SK-N-SH treated with all-trans-retinoic acid at 6 μM for 48 hours (cell line): ENCODE measurements at regions not wholly inside any gene's neighbourhood (a gene's known extent, or its start where the extent isn't known, plus 50 kb on each side); places are given as distances from the start of the nearest gene placed in this dataset.

Experiments
- ATAC-seq: fragments of 200-7000 bp; cut with Tn5 transposase; 3 replicates; pipeline ENCODE4 v1.9.1; 2020; ENCODE audit warnings: mild to moderate bottlenecking, moderate library complexity
- BACH2 ChIP-seq: fragments of 250-450 bp; sonication (Bioruptor Pico); IDR thresholded peaks from 2 replicates; pipeline ENCODE4 v1.9.0; 2021; ENCODE audit warnings: mild to moderate bottlenecking, borderline replicate concordance
- CSDC2 ChIP-seq: fragments of 250-450 bp; sonication (Bioruptor Pico); IDR thresholded peaks from 2 replicates; pipeline ENCODE4 v1.5.0; 2020; ENCODE audit warnings: mild to moderate bottlenecking, moderate library complexity
- CSRNP3 ChIP-seq: fragments of 250-450 bp; sonication (Bioruptor Pico); IDR thresholded peaks from 2 replicates; pipeline ENCODE4 v1.5.1; 2021; ENCODE audit warnings: mild to moderate bottlenecking, moderate library complexity
- ESRRG ChIP-seq: fragments of 250-450 bp; sonication (Bioruptor Pico); IDR thresholded peaks from 2 replicates; pipeline ENCODE4 v1.6.1; 2021; ENCODE audit warnings: mild to moderate bottlenecking
- GLIS3 ChIP-seq: fragments of 250-450 bp; sonication (Bioruptor Pico); IDR thresholded peaks from 2 replicates; pipeline ENCODE4 v1.5.0; 2020; ENCODE audit warnings: mild to moderate bottlenecking, moderate library complexity
- ISL1 ChIP-seq: fragments of 250-450 bp; sonication (Bioruptor Pico); IDR thresholded peaks from 2 replicates; pipeline ENCODE4 v2.1.2; 2022; ENCODE audit warnings: mild to moderate bottlenecking, moderate library complexity
- OSR1 ChIP-seq: fragments of 250-450 bp; sonication (Bioruptor Pico); IDR thresholded peaks from 2 replicates; pipeline ENCODE4 v1.8.0; 2022; ENCODE audit warnings: moderate library complexity, mild to moderate bottlenecking, inconsistent platforms
- POU6F1 ChIP-seq: fragments of 250-450 bp; sonication (Bioruptor Pico); IDR thresholded peaks from 2 replicates; pipeline ENCODE4 v1.8.0; 2021; ENCODE audit warnings: low read depth, mild to moderate bottlenecking, moderate library complexity, borderline replicate concordance
- PPARA ChIP-seq: fragments of 250-450 bp; sonication (Bioruptor Pico); IDR thresholded peaks from 2 replicates; pipeline ENCODE4 v1.5.0; 2020; ENCODE audit warnings: mild to moderate bottlenecking, borderline replicate concordance
- RARB ChIP-seq: fragments of 250-450 bp; sonication (Bioruptor Pico); IDR thresholded peaks from 2 replicates; pipeline ENCODE4 v1.8.0; 2021; ENCODE audit warnings: mild to moderate bottlenecking, moderate library complexity
- SNAI2 ChIP-seq: fragments of 250-450 bp; sonication (Bioruptor Pico); IDR thresholded peaks from 2 replicates; pipeline ENCODE4 v1.5.0; 2020; ENCODE audit warnings: mild to moderate bottlenecking, moderate library complexity
- TCF4 ChIP-seq: fragments of 250-450 bp; sonication (Bioruptor Pico); IDR thresholded peaks from 2 replicates; pipeline ENCODE4 v1.8.0; 2021; ENCODE audit warnings: mild to moderate bottlenecking, moderate library complexity, borderline replicate concordance
- ZC3H10 ChIP-seq: fragments of 250-450 bp; sonication (Bioruptor Pico); IDR thresholded peaks from 2 replicates; pipeline ENCODE4 v1.5.1; 2021; ENCODE audit warnings: mild to moderate bottlenecking, moderate library complexity
- ZFP3 ChIP-seq: fragments of 250-450 bp; sonication (Bioruptor Pico); IDR thresholded peaks from 2 replicates; pipeline ENCODE4 v1.5.0; 2020; ENCODE audit warnings: mild to moderate bottlenecking, moderate library complexity
- ZFP30 ChIP-seq: fragments of 450-650 bp; formaldehyde crosslinking; IDR thresholded peaks from 2 replicates; pipeline ENCODE4 v1.5.0; 2022; ENCODE audit warnings: mild to moderate bottlenecking, moderate library complexity
- ZNF565 ChIP-seq: fragments of 450-650 bp; formaldehyde crosslinking; conservative IDR thresholded peaks from 2 replicates; pipeline ENCODE4 v1.5.0; 2020; ENCODE audit warnings: low read depth, mild to moderate bottlenecking, moderate library complexity
- ZNF70 ChIP-seq: fragments of 450-650 bp; formaldehyde crosslinking; IDR thresholded peaks from 2 replicates; pipeline ENCODE4 v1.5.0; 2020; ENCODE audit warnings: mild to moderate bottlenecking, moderate library complexity
- TF ChIP-seq, protein P1 (sequence below): fragments of 250-450 bp; sonication (Bioruptor Pico); IDR thresholded peaks from 2 replicates; pipeline ENCODE4 v1.8.0; 2020; ENCODE audit warnings: mild to moderate bottlenecking, moderate library complexity, borderline replicate concordance

- TF ChIP-seq CSDC2 (CRISPR knock-in tag) = no peak
- no peak for ATAC-seq
These were observed 223.3 kb upstream of the HEY2 start for GRCh38 chr6:125526007-125526720.

GRCh38 chr6:125528621-125529041, 220.8 kb upstream of the HEY2 start:
- no peak for ATAC-seq
- TF ChIP-seq PPARA (no peak), ESRRG (no peak), GLIS3 (CRISPR knock-in tag) (no peak)

DNA sequence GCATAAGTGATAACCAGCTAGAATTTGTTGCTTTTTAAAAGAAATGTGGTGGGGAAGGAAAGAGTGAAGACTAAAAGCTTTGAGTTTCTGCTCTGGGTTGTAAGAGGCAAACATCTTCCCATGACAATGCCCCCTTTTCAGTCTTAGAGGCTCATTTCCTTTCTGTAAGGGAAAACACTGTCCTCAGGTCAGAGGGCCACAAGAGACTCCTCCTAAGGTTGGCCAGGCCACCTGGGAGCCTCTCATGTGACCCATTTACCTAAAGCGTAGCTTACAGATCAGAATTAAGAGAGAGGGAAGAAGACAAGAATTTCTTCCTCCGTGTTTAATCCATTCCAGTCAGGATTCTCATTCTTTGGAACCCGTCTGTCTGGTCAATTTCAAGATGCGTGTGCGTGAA, 220.4 kb upstream of the HEY2 start:
- no peak for TF ChIP-seq ZFP30 (CRISPR knock-in tag)
- no peak for TF ChIP-seq POU6F1 (CRISPR knock-in tag)
- TF ChIP-seq ZNF70 (CRISPR knock-in tag) = no peak
- TF ChIP-seq ISL1 (CRISPR knock-in tag) = no peak
- TF ChIP-seq ZC3H10 (CRISPR knock-in tag) = no peak
- no peak for TF ChIP-seq ZFP3 (CRISPR knock-in tag)
- no peak for TF ChIP-seq PPARA
- ATAC-seq = no peak

DNA sequence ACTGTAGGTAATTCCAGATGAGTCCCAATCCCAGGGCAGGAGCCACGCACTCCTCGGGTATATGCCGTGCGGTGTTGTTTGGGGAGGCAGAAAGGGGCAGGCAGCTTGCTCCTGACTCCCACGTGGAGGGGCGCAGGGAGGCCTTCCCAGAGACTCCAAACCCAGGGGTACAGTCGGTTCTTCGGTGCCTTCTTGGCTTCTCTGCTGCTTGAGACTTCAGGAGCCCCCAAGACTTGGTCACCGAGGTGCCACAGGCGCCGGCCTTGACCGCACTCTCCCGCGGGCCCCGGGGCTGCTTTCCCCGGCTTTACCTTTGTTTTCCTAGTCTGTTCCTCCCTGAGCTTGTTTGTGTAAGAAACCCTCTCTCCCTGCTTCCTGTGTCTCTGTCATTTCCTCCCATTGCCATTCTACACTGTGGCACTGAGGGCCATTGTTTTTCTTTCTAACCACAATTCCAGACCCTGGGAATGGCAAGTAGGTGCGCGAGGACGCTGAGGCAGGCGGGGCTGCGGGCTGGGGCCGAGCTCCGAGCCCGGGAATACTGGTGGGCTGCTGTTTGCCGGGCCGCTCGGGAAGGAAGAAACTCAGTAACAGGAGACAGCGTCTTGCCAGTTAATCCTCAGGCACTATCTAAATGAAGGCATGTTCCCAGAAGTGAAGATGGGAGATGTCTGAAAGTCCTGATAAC, 215.6 kb upstream of the HEY2 start:
- TF ChIP-seq ZFP3 (CRISPR knock-in tag) = no peak
- TF ChIP-seq ZNF565 (CRISPR knock-in tag) = no peak
- no peak for TF ChIP-seq ZC3H10 (CRISPR knock-in tag)
- no peak for TF ChIP-seq PPARA
- no peak for TF ChIP-seq ZNF70 (CRISPR knock-in tag)
- TF ChIP-seq CSRNP3 (CRISPR knock-in tag) = no peak
- TF ChIP-seq, protein P1, sequence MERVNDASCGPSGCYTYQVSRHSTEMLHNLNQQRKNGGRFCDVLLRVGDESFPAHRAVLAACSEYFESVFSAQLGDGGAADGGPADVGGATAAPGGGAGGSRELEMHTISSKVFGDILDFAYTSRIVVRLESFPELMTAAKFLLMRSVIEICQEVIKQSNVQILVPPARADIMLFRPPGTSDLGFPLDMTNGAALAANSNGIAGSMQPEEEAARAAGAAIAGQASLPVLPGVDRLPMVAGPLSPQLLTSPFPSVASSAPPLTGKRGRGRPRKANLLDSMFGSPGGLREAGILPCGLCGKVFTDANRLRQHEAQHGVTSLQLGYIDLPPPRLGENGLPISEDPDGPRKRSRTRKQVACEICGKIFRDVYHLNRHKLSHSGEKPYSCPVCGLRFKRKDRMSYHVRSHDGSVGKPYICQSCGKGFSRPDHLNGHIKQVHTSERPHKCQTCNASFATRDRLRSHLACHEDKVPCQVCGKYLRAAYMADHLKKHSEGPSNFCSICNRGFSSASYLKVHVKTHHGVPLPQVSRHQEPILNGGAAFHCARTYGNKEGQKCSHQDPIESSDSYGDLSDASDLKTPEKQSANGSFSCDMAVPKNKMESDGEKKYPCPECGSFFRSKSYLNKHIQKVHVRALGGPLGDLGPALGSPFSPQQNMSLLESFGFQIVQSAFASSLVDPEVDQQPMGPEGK (CRISPR knock-in tag) = no peak
- TF ChIP-seq ISL1 (CRISPR knock-in tag) = no peak
- no peak for TF ChIP-seq ZFP30 (CRISPR knock-in tag)
- no peak for TF ChIP-seq SNAI2 (CRISPR knock-in tag)
- TF ChIP-seq RARB = no peak
- TF ChIP-seq TCF4 (CRISPR knock-in tag) = no peak
- ATAC-seq = no peak

DNA sequence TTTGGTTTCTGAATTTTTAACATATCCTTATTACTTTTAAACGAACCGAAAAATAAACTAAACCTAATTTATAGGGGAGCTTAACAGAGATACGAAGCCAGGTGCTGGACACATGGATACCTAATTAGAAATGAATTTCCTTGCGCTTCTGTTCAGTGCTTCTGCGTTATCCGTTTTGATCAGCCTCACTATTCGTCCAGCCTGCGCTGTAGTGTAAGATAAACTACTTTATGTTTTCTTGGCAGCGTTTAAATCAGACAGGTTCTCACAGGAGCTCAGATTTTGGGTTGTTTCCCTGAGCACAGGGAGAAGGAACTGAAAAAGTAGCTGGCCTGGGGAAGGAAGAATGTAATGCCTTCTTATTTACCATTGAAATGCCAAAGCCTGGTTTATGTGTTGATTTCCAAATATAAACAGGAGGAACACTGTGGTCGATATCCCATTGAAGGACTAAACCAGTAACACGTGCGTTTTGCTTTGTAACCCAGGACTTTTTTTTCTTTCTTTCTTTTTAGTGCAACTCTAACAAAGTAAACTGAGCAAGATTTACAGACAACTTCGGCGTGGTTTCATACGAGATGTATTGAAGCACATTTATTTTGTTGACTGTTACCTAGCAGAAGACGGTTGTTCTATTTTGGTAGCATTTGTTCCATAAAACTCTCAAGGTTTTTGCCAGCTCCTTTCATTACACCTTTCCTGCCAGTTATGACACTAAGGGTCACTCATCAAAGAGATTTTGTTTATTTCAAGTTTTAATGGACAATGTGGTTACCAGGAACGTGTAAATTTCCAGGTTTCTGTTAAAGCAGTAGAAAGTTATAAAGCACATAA, 214.8 kb upstream of the HEY2 start:
- TF ChIP-seq POU6F1 (CRISPR knock-in tag) (no peak), SNAI2 (CRISPR knock-in tag) (no peak), OSR1 (no peak), CSRNP3 (CRISPR knock-in tag) (no peak), TCF4 (CRISPR knock-in tag) (no peak), BACH2 (no peak), ZFP3 (CRISPR knock-in tag) (no peak)
- TF ChIP-seq, protein P1 (CRISPR knock-in tag) = no peak
- no peak for ATAC-seq
